Right ventricle myocardium inferior (tissue), 1 donor: ENCODE measurements at regions not wholly inside any gene's neighbourhood (a gene's known extent, or its start where the extent isn't known, plus 50 kb on each side); places are given as distances from the start of the nearest gene placed in this dataset.

ENCODE experiments used
- ATAC-seq: fragments of 200-7000 bp; cut with Tn5 transposase; one replicate; pipeline ENCODE4 v1.9.1; 2020; ENCODE audit warnings: mild to moderate bottlenecking, moderate library complexity
- DNase-seq: peaks from one replicate; pipeline ENCODE4 v3.0.0; 2021; ENCODE audit errors: missing footprints
- intact Hi-C: fragments of 100-400 bp; cut with DNase I; formaldehyde crosslinking; loops from one replicate; pipeline ENCODE4 v1.11.0; 2022
- donor health status: DM: no; HTN: yes; CAD: no; lungs with severe emphysema.

GRCh38 chr2:21452678-21453077, 328.9 kb downstream of the TDRD15 start:
- DNase-seq (no peak), ATAC-seq (no peak)
- intact Hi-C loops: no loop called here

- intact Hi-C loops: no loop called here
- no peak for DNase-seq
- peak; percentile 34 for ATAC-seq
These were observed 330.1 kb downstream of the TDRD15 start for GRCh38 chr2:21453723-21454450.

DNA sequence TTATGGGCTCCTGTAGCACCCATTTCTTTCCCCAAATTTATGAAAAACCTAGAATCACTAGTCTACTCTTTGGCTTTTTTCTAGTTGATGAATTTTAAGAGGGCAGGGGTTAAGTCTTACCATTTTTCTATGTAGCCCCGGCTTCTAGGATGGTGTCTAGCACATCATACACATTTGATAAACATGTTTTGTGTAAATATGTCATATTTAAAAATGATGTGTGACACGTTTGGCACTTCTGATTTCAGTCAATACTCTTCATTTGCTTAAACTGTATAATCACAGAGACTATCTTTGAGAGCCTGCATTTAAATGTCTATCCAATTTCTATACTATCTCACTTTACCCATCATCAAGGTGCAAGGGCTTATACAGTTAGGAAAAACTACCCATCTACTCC, 331.1 kb downstream of the TDRD15 start:
- ATAC-seq: no peak

GRCh38 chr2:21461754-21462240, 338.0 kb downstream of the TDRD15 start:
- ATAC-seq (no peak), DNase-seq (no peak)
- intact Hi-C loops: no loop called here

More for the DNA sequence above, 331.1 kb downstream of the TDRD15 start:
- no peak for DNase-seq
- intact Hi-C loops: no loop called here

DNA sequence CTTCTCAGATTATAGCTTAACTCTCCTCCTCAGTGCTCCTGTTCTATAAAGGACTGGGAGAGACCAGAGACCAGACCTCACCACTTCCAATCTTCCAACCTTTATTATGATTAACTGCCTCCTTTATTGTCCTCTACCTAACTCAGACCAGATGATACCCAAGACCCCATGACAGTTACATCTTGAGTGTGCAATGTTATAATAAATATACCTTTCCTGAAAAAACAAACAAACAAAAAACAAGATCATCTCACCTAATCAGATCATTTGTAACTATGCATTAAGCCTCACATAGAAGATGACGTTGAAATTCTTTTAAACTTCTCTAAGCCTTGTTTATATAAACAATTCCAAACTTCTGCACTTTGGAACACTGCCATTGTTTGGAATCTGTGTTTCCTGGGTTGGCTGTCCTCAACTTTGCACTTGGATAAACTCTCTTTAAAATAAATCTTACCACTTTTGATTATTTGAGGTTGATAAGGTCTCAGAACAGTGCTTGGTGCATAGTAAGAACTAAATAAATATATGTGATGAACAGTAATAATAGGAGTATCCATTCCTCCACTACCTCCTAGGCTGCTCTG, 342.7 kb downstream of the TDRD15 start:
- DNase-seq: no peak
- intact Hi-C loops: no loop called here
- no peak for ATAC-seq

DNA sequence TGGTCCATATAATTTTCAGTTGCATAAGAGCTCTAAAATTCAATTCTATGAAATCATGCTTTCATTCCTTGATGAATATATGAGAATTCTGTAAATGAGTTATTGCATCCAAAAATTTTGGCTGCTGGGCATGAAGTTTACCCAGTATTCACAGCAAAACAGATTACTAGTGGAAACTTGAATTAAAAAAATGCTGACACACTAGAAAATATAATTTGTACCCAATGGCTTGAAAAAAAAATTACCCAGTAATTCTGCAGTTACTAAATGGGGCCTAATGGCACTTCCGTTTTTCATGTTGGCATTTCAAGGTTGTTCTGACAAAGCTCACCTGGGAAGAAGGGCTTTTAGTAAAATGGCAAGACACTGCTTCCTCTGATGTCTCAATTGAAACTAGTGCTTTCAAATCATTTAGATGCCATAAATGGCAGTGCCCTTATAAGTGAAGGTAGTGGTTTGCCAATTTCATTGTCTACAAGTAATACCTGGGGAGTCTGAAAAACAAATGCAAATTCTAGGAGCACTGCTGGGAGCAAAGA, 343.6 kb downstream of the TDRD15 start:
- no peak for DNase-seq
- intact Hi-C loops: no loop called here
- ATAC-seq: no peak

- intact Hi-C loops: no loop called here
- ATAC-seq: no peak
- DNase-seq: no peak
These were observed 344.1 kb downstream of the TDRD15 start for GRCh38 chr2:21467910-21468309.

GRCh38 chr2:21468624-21469023, 344.9 kb downstream of the TDRD15 start:
- no peak for DNase-seq
- intact Hi-C loops: no loop called here
- ATAC-seq: no peak

- intact Hi-C loops: no loop called here
- ATAC-seq (no peak), DNase-seq (no peak)
These were observed 345.4 kb downstream of the TDRD15 start for GRCh38 chr2:21469158-21469557.

- intact Hi-C loops: no loop called here
- ATAC-seq (no peak), DNase-seq (no peak)
These were observed 345.8 kb downstream of the TDRD15 start for GRCh38 chr2:21469564-21469963.

DNA sequence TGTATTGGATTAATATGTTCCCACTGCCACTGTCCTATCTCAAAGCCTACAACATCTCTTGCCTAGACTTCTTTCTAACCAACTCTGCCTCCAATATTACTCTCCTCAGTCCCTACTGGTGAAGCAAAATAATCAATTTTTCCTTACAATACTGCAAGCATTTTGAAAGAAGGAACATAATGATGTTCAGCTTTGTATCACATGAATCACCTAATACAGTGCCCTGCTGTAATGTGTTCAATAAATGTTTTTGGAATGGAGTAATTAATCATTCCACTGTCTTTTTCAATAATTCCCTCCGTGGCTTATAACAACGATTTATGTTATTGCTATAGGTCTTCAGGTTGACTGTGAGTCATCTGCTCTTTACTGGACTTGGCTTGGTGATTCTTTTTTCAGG, 356.4 kb downstream of the TDRD15 start:
- intact Hi-C loops: no loop called here
- ATAC-seq (no peak), DNase-seq (no peak)

GRCh38 chr2:21484643-21485042, 360.9 kb downstream of the TDRD15 start:
- ATAC-seq (no peak), DNase-seq (peak; percentile 57)
- intact Hi-C loops: no loop called here

DNA sequence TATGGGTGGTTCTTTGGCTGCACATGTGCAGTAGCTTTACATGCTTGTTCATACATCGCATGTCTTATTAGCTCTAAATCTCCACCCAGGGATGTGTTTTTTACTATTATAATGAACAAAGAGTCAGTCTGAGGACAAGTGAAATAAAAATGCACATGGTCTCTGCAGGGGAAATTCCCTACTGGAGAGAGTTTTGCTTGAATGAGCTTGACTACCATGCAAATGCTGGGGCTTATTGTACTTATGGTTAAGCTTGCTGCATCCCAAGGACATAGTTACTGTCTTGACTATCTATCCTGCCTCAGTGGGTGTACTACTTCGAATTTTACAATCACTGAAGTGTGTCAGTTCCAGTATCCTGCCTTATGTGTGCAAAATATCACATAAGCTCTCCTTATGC, 362.7 kb downstream of the TDRD15 start:
- no peak for DNase-seq
- no peak for ATAC-seq
- intact Hi-C loops: no loop called here

DNA sequence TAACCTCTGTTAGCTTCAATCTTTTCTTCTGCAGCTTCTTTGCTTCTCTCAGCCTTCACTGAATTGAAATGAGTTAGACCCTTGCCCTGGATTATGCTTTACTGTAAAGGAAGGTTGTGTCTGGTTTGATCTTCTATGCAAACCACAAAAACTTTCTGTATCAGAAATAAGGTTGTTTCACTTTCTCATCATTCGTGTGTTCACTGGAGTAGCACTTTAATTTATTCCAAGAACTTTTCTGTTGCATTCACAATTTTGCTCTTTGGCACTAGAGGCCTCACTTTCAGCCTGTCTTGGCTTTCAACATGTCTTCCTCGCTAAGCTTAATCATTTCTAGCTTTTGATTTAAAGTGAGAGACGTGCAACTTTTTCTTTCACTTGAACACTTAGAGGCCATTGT, 365.3 kb downstream of the TDRD15 start:
- intact Hi-C loops: no loop called here
- ATAC-seq: no peak
- no peak for DNase-seq

DNA sequence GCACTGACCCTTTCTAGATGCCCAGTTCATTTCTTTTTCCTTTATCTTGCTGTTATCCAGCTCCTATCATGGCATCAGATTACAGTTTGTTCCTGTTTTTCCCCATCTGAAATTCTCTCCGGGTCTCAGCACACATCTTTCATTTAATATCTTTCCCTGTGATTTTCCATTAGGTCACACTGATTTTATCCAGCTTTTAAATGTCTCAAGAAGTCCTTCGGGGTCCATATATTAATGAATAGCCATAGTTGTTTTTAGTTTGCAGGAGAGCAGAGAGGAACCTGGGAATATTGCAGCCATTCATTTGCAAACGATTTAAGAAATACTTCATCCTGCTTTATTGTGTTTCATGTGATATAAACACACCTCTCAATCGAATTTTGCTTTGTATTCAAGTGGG, 374.2 kb downstream of the TDRD15 start:
- intact Hi-C loops: no loop called here
- no peak for DNase-seq
- no peak for ATAC-seq

DNA sequence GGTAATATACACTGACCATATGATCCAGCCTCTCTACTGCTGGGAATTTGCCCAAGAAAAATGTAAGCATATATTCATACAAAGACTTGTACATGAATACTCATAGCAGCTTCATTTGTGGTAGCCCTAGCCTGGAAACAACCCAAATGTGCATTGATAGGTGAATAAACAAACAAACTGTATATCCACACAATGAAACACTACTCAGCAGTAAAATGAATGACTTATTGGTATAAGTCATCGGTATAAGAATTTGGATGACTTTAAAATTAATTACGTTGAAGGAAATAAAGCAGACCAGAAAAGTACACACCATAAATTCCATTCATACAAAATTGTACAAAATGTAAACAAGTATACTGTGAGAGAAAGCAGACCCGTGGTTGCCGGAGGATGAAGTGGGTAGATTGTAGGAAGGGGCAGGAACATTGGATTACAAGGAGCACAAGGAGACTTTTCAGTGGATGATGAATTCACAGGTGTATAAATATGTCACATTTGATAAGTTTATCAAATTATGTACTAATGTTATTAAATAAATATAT, 376.7 kb downstream of the TDRD15 start:
- no peak for DNase-seq

DNA sequence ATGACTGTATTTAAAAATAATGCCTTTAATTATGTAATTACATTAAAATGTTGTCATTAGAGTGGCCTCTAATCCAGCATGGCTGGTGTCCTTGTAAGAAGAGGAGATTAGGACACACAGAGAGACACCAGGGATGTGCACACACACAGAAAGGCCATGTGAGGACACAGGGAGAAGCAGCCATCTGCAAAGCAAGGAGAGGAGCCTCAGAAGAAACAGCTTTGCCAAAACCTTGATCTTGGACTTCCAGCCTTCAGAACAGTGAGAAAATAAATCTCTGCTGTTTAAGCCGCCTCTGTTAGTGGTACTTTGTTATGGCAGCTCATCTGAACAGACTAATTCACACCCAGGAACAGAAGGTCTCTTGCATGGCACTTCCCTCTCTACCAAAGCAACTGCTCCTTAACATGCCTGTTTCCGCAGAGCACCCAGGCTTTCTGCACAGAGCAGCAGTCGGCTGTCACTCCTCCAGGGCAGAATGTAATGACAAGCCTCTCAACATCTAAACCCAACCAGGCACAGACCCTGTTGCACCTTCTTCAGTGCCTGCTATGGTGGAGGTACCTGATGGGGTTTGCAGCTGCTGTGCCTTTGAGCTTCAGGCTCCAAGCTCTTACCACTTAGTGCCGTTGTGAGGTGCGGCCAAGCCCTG, 377.7 kb downstream of the TDRD15 start:
- ATAC-seq (no peak), DNase-seq (peak; percentile 44)
- intact Hi-C loops: no loop called here

More for the DNA sequence above, 376.7 kb downstream of the TDRD15 start:
- ATAC-seq: no peak
- intact Hi-C loops: no loop called here

- no peak for DNase-seq
- intact Hi-C loops: no loop called here
- ATAC-seq: no peak
These were observed 392.1 kb downstream of the TDRD15 start for GRCh38 chr2:21515903-21516302.

- no peak for ATAC-seq
- intact Hi-C loops: no loop called here
- DNase-seq: no peak
These were observed 395.6 kb downstream of the TDRD15 start for GRCh38 chr2:21519412-21519811.

DNA sequence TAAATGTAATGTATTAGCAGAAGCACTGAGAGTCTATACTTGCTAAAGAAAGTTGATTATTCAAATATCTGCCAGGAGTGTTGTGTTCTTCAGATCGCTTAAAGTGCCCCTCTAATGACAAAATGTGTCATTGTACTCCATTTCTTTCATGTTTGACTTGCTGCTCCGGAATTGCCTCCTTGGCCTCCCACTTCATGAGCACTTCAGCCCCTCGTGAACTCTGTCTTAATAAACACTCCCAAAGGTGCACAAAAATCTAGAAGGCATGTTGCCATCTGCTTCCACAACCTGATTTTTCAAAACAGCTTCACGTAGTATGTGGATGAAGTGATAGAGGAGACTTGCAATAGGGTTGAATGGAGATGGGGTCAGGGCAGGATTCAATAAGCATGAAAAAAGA, 396.1 kb downstream of the TDRD15 start:
- intact Hi-C loops: no loop called here
- DNase-seq (no peak), ATAC-seq (no peak)
